GM12878 (cell line): ENCODE measurements at regions not wholly inside any gene's neighbourhood (a gene's known extent, or its start where the extent isn't known, plus 50 kb on each side); places are given as distances from the start of the nearest gene placed in this dataset.

Experiments
- ATAC-seq: fragments of 200-7000 bp; cut with Tn5 transposase; 3 replicates; pipeline ENCODE4 v1.9.1; 2020; ENCODE audit warnings: mild to moderate bottlenecking, moderate library complexity
- BruUV-seq: library from RNA; stranded (reverse); fragments of 400-500 nt; replicated peaks from 2 replicates; lab custom pipeline; 2021; lab: Mats Ljungman, UMichigan
- CTCF ChIA-PET: fragments of 300-600 bp; sonication (Branson Sonifier 250); formaldehyde crosslinking; extraction: SDS; loops from one replicate; lab custom pipeline; 2021; ENCODE audit warnings: inconsistent platforms; lab: Yijun Ruan, JAX
- POLR2A ChIA-PET: fragments of 350-600 bp; formaldehyde crosslinking; extraction: SDS; loops from one replicate; lab custom pipeline; 2021; ENCODE audit warnings: inconsistent platforms; lab: Charles Lee
- RAD21 ChIA-PET: fragments of 300-600 bp; sonication (Branson Sonifier 250); formaldehyde crosslinking; loops from one replicate; lab custom pipeline; 2023; ENCODE audit warnings: antibody characterized with exemption; ENCODE audit not compliant: unreplicated experiment; lab: Charles Lee
- SMC1A ChIA-PET: fragments of 300-600 bp; sonication (Branson Sonifier 250); formaldehyde crosslinking; loops from one replicate; lab custom pipeline; 2023; ENCODE audit not compliant: unreplicated experiment, uncharacterized antibody; lab: Charles Lee
- DNase-seq: peaks from one replicate; pipeline ENCODE4 v3.0.0-alpha.2; 2011; ENCODE audit warnings: low read depth, low spot score
- FAIRE-seq: peaks from 3 replicates; lab custom pipeline; 2011; peaks lifted over from hg19 to GRCh38; lab: Jason Lieb, UNC
- H2AFZ ChIP-seq: 2 replicates; pipeline ENCODE4 v1.6.0; 2011; ENCODE audit warnings: low read depth, low read length, control low read depth; ENCODE audit not compliant: control insufficient read depth
- H3K27ac ChIP-seq: 2 replicates; pipeline ENCODE4 v1.5.1; 2011; ENCODE audit warnings: control low read depth; ENCODE audit not compliant: control insufficient read depth, insufficient read depth
- H3K27me3 ChIP-seq, 2 experiments: replicated peaks in 1 of 2; 2 replicates each; pipeline versions ENCODE4 v1.6.0 to v1.6.1; 2011; ENCODE audit warnings: low read length in 1 of 2; ENCODE audit not compliant: control insufficient read depth in 2 of 2, insufficient read depth in 2 of 2
- H3K36me3 ChIP-seq, 2 experiments: 2 replicates each; pipeline ENCODE4 v1.5.1; 2011; ENCODE audit warnings: low read length in 1 of 2; ENCODE audit not compliant: control insufficient read depth in 2 of 2, insufficient read depth in 2 of 2
- H3K4me1 ChIP-seq: 2 replicates; pipeline ENCODE4 v1.6.1; 2011; ENCODE audit warnings: mild to moderate bottlenecking, low read length, moderate library complexity, mixed read lengths; ENCODE audit not compliant: control insufficient read depth, insufficient read depth
- H3K4me2 ChIP-seq: 2 replicates; pipeline ENCODE4 v1.6.0; 2011; ENCODE audit warnings: control low read depth; ENCODE audit not compliant: control insufficient read depth, insufficient read depth
- H3K4me3 ChIP-seq: fragments of 200-600 bp; sonication (generic); 2 replicates; pipeline ENCODE4 v1.5.1; 2016
- H3K79me2 ChIP-seq: 2 replicates; pipeline ENCODE4 v1.6.0; 2011; ENCODE audit warnings: low read length; ENCODE audit not compliant: control insufficient read depth, insufficient read depth
- H3K9ac ChIP-seq: 2 replicates; pipeline ENCODE4 v1.8.0; 2011; ENCODE audit warnings: low read length, control low read depth, mixed read lengths; ENCODE audit not compliant: control insufficient read depth, insufficient read depth
- H3K9me3 ChIP-seq: replicated peaks from 3 replicates; pipeline ENCODE4 v1.5.1; 2011; ENCODE audit warnings: mild to moderate bottlenecking, low read length; ENCODE audit not compliant: control insufficient read depth, insufficient read depth
- H4K20me1 ChIP-seq: 2 replicates; pipeline ENCODE4 v1.6.0; 2011; ENCODE audit not compliant: control insufficient read depth, insufficient read depth
- ATF7 ChIP-seq: fragments of 450-650 bp; IDR thresholded peaks from 2 replicates; pipeline ENCODE4 v1.6.1; 2016; ENCODE audit warnings: low read depth, mild to moderate bottlenecking
- EP300 ChIP-seq, 2 experiments: fragments of 150-350 bp in 1 of 2; IDR thresholded peaks; 2 replicates each; pipeline ENCODE4 v1.6.1; 2011 to 2012; ENCODE audit warnings: low read depth in 2 of 2, low read length in 2 of 2, borderline replicate concordance in 1 of 2, improper control_type of control experiment in 1 of 2, inconsistent platforms in 1 of 2; ENCODE audit not compliant: control insufficient read depth in 1 of 2
- ETV6 ChIP-seq, 2 experiments: fragments of 450-650 bp in 1 of 2; IDR thresholded peaks in 1 of 2; conservative IDR thresholded peaks in 1 of 2; 2 replicates each; pipeline ENCODE4 v1.6.1; 2014; ENCODE audit warnings: antibody characterized with exemption in 1 of 2, borderline replicate concordance in 1 of 2, low read depth in 1 of 2, mild to moderate bottlenecking in 1 of 2, moderate library complexity in 1 of 2
- FOXK2 ChIP-seq: fragments of 450-650 bp; IDR thresholded peaks from 2 replicates; pipeline ENCODE4 v1.6.1; 2017; ENCODE audit warnings: mild to moderate bottlenecking, moderate library complexity
- MLLT1 ChIP-seq: fragments of 450-650 bp; IDR thresholded peaks from 2 replicates; pipeline ENCODE4 v1.6.1; 2016; ENCODE audit warnings: mild to moderate bottlenecking
- MTA3 ChIP-seq: IDR thresholded peaks from 2 replicates; pipeline ENCODE4 v1.6.1; 2012; ENCODE audit warnings: low read length, inconsistent platforms, borderline replicate concordance
- NFXL1 ChIP-seq: fragments of 450-650 bp; IDR thresholded peaks from 2 replicates; pipeline ENCODE4 v1.6.1; 2017; ENCODE audit warnings: antibody characterized with exemption, mild to moderate bottlenecking, borderline replicate concordance
- NR2C1 ChIP-seq: fragments of 450-650 bp; IDR thresholded peaks from 2 replicates; pipeline ENCODE4 v1.6.1; 2017; ENCODE audit warnings: antibody characterized with exemption, mild to moderate bottlenecking, moderate library complexity
- RAD21 ChIP-seq: IDR thresholded peaks from 2 replicates; pipeline ENCODE4 v1.6.1; 2011; ENCODE audit warnings: mild to moderate bottlenecking, low read depth, low read length, moderate library complexity; ENCODE audit not compliant: insufficient read depth
- RB1 ChIP-seq: fragments of 450-650 bp; formaldehyde crosslinking; IDR thresholded peaks from 2 replicates; pipeline ENCODE4 v1.6.1; 2017; ENCODE audit warnings: mild to moderate bottlenecking, borderline replicate concordance
- TARDBP ChIP-seq: IDR thresholded peaks from 2 replicates; pipeline ENCODE4 v1.6.1; 2016; ENCODE audit warnings: borderline replicate concordance
- TBL1XR1 ChIP-seq: IDR thresholded peaks from 2 replicates; pipeline ENCODE4 v1.6.1; 2012; ENCODE audit warnings: low read depth, low read length, improper control_type of control experiment
- YBX1 ChIP-seq: fragments of 450-650 bp; IDR thresholded peaks from 2 replicates; pipeline ENCODE4 v1.6.1; 2016; ENCODE audit warnings: antibody characterized with exemption
- WGBS: methylation state at CpG from one replicate; pipeline ENCODE4 v1.1.6; 2016; ENCODE audit warnings: low lambda C conversion rate; ENCODE audit not compliant: insufficient replicate concordance, insufficient coverage; ENCODE audit errors: missing lambda C conversion rate; 5-methylcytosine and 5-hydroxymethylcytosine counted together
- in situ Hi-C: fragments of 300-500 bp; cut with MboI; formaldehyde crosslinking; loops from 9 replicates; pipeline ENCODE4 v1.14.3; 2018; ENCODE audit warnings: mixed read lengths
- intact Hi-C: fragments of 100-400 bp; cut with micrococcal nuclease; formaldehyde crosslinking; loops from one replicate; pipeline ENCODE4 v1.14.2; 2022; ENCODE audit not compliant: unreplicated experiment

GRCh38 chr9:32877639-32878217 lies 94.4 kb downstream of the TMEM215 start:
- in situ Hi-C loops (no loop called here), intact Hi-C loops (no loop called here)
- Histone ChIP-seq H3K9ac (no peak overlapping the region), H3K27me3 (peaks cover 0 to 2% of the 10 kb centered on the region in 2 experiments; a peak in 1 of 4 replicates), H3K4me3 (no peak overlapping the region), H3K4me2 (no peak overlapping the region), H3K27ac (no peak overlapping the region)
- no TSS peak for BruUV-seq
- CTCF ChIA-PET, result interaction anchor here (0.9 kb wide), 1 partner anchor 90 kb away, joined by 3 read pairs; no protein-coding TSS in a partner anchor
- POLR2A ChIA-PET, result no interaction called here
- no peak for DNase-seq
- RAD21 ChIA-PET, result no interaction called here
- WGBS, result 15% methylated on average over 6 of the region's 6 CpGs
- SMC1A ChIA-PET, result interaction anchor here (1.7 kb wide), 1 partner anchor 21 kb away, joined by 4 read pairs; no protein-coding TSS in a partner anchor
- TF ChIP-seq RAD21 (no peak), RB1 (no peak), FOXK2 (no peak), ETV6 (conservative IDR thresholded peaks at IDR 0.05 in 1 of 2, IDR thresholded peaks at IDR 0.05 in 1 of 2; ENCODE audit: borderline replicate concordance in 1 of 2, low read depth in 1 of 2) (no peak)
- TF ChIP-seq, all 136 proteins: peak for 0
- H3K36me3 ChIP-seq, result no peaks in the 10 kb centered on the region
- no peaks in the 10 kb centered on the region for H3K79me2 ChIP-seq
- no peak overlapping the region for H2AFZ ChIP-seq
- no peak for FAIRE-seq
- no peak for ATAC-seq
- no peaks in the 10 kb centered on the region for H3K9me3 ChIP-seq
- H4K20me1 ChIP-seq, result no peaks in the 10 kb centered on the region
- H3K4me1 ChIP-seq, result no peaks in the 10 kb centered on the region

GRCh38 chr9:32879335-32879734 lies 96.0 kb downstream of the TMEM215 start:
- no peak for FAIRE-seq
- no TSS peak for BruUV-seq
- Histone ChIP-seq H3K36me3 (no peaks in the 10 kb centered on the region), H3K4me2 (no peak overlapping the region), H3K27me3 (no peaks in the 10 kb centered on the region), H3K4me1 (no peaks in the 10 kb centered on the region), H3K4me3 (no peak overlapping the region), H4K20me1 (no peaks in the 10 kb centered on the region), H3K79me2 (no peaks in the 10 kb centered on the region), H3K9ac (no peak overlapping the region)
- RAD21 ChIA-PET, result no interaction called here
- ATAC-seq, result no peak
- DNase-seq, result no peak
- no peak for TF ChIP-seq NFXL1
- no peak for TF ChIP-seq TBL1XR1
- no peak for TF ChIP-seq YBX1
- TF ChIP-seq ATF7, result no peak
- no peak for TF ChIP-seq NR2C1
- no peak for TF ChIP-seq EP300 (IDR thresholded peaks at IDR 0.05; ENCODE audit: borderline replicate concordance in 1 of 2, control insufficient read depth in 1 of 2, low read depth in 2 of 2, low read length in 2 of 2)
- no peak for TF ChIP-seq MLLT1
- no peak for TF ChIP-seq TARDBP
- TF ChIP-seq MTA3, result no peak
- TF ChIP-seq, all 136 proteins: peak for 0
- no peaks in the 10 kb centered on the region for H3K9me3 ChIP-seq
- ChIA-PET SMC1A (interaction anchor here (0.6 kb wide), 1 partner anchor 18 kb away, joined by 4 read pairs; no protein-coding TSS in a partner anchor), POLR2A (interaction anchor here (0.6 kb wide), 1 partner anchor 187 kb away, joined by 6 read pairs; no protein-coding TSS in a partner anchor), CTCF (no interaction called here)
- no peak overlapping the region for H2AFZ ChIP-seq
- intact Hi-C loops (no loop called here), in situ Hi-C loops (no loop called here)
- 36% methylated on average over 6 of the region's 6 CpGs for WGBS
- H3K27ac ChIP-seq, result no peak overlapping the region
